Brain pericyte (primary cell): ENCODE measurements at regions not wholly inside any gene's neighbourhood (a gene's known extent, or its start where the extent isn't known, plus 50 kb on each side); places are given as distances from the start of the nearest gene placed in this dataset.
"Not testable (repeated sequence)": the region's sequence is repeated elsewhere in the genome, so short reads cannot be mapped to it uniquely, and the experiment has no call there.

ENCODE experiments used
- DNase-seq: peaks from one replicate; pipeline ENCODE4 v3.0.0-alpha.2; 2012; ENCODE audit warnings: low read depth, low spot score

GRCh38 chr17:71067669-71068407 is 898.5 kb downstream of the KCNJ2 start:
- DNase-seq = no peak

DNA sequence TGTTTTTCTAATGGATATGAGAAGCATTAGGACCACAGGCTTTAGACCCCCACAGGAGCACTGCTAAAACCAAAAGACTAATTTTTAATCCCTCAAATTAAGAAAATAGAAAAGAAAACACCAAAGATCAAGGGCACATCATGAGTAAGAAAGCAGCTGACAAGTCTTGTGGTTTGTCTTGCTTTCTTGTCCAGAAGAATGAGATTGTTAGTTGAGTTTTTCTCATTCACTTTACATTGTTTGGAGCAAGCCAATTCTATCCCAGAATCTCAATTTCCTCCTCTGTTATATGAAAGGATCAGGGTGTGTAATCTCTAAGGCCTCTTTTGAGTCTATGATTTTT is 899.0 kb downstream of the KCNJ2 start:
- no peak for DNase-seq

DNA sequence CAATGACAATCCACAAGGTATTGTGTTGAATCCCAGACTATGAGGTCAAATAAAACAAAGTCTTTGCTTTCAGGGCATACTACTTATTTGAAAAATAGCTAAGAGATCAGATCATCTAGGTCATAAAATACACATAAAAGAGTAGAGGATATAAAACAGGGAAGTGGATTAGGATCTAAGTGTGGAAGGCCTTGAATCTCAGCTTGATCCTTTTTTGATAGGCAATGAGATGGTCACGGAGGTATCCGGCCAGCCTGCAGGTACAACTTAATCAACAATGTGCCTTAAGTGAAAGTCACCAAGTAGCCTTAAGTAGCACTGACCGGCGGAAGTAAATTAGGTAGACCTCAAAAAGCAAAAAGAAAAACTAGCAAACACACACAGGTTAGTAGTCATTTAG is 901.7 kb downstream of the KCNJ2 start:
- no peak for DNase-seq

GRCh38 chr17:71071837-71072236 is 902.5 kb downstream of the KCNJ2 start:
- peak; percentile 86 for DNase-seq

GRCh38 chr17:71080937-71081336 is 911.6 kb downstream of the KCNJ2 start:
- DNase-seq = no peak

GRCh38 chr17:71081666-71082065 is 912.3 kb downstream of the KCNJ2 start:
- DNase-seq = no peak

DNA sequence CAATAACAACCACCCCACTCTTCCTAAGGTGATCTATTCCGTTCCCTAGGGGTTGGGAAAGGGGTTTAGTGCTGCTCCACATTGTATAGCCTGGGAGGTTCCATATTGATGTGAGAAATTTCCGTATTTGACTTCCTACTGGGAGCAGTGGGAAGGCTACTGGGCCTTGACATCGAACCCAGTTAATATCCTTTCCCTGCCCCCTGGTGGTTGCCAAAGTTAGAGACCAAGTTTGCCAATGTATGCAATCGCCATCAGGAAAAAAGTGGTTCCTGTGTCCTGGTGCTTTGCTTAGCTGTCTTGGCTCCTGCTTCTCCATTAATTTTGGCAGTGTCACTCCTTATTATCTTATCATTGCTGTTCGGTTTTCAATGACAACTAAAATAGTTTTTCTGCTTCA is 914.9 kb downstream of the KCNJ2 start:
- no peak for DNase-seq

DNA sequence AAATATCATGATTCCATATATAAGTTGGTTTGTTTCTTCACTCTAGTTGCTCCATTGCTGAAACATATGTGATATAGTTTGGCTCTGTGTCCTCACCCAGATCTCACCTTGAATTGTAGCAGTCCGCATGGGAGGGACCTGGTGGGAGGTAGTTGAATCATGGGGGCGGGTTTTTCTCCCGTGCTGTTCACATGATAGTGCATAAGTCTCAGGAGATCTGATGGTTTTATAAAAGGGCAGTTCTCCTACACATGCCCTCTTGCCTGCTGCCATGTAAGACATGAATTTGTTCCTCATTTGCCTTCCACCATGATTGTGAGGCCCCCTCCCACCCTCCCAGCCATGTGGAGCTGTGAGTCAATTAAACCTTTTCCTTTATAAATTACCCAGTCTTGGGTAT is 915.5 kb downstream of the KCNJ2 start:
- no peak for DNase-seq

DNA sequence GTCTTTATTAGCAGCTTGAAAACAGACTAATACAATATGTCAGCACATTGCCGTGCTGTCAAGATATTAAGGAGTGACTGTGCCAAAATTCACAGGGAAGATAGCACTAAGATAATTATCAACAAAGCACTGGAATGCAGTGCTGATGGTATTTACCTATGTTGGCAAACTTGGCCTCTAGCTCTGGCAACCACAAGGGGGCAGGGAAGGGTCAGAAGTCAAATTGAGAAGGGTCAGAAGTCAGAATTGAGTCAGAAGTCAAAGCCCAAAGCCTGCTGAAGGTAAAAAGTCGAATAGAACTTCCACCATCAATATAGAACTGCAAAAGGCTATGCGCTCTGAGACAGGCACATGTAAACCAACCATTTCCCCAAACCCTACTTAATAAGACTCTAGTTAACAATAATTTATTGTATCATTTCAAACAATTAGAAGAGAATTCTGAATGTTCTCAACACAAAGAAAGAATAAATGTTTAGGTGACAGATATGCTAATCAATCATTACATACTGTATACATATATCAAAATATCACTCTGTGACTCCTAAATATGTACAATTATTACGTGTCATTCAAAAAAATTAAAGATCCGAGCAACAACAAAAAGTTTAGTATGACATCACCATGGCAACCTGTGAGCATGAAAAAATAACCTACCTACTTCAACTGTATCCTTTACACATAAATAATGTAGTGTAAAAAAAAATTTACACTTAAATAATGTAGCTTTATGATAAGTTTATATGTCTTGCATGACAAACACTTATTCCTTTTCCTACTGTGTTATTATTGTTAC is 916.1 kb downstream of the KCNJ2 start:
- no peak for DNase-seq

DNA sequence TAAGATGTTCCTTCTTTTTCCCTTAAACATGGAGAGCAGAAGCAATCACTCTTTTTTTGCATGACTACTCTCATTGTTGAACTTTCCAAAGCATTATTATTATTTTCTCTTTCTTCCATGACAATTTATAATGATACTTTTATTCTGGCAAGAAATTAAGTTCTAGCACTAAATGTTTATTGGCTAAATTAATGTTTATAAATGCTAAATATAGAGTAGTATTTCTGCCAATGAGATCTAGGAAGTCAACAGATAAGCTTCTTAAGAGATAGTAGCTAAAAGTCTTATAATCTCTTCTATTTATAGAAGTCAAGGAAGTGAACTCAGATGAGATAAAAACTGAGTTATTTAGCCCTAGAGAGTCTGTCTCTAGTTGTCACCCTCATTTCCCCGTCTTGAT is 920.1 kb downstream of the KCNJ2 start:
- DNase-seq = no peak

DNA sequence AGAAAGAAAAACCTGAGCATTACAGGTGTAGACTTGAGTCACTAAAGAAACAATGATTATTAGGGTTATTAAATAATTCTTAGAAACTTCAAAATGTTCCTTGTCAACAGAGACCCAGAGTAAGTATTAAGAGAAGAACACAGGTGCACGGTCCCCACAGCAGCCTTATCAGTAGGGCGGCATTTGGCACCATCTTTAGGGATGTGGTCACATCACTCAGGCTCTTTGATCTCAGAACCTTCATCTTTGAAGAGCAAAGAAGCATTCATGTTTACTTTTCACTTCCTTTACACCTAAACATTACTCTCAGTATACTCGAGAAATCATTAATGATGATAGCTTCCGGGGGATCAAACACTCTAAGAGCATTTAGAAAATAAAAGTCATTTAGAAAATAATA is 928.7 kb downstream of the KCNJ2 start:
- no peak for DNase-seq

- no peak for DNase-seq
These were observed 929.8 kb downstream of the KCNJ2 start for GRCh38 chr17:71099003-71099714.

GRCh38 chr17:71102777-71103176 is 933.4 kb downstream of the KCNJ2 start:
- no peak for DNase-seq

- no peak for DNase-seq
These were observed 934.9 kb downstream of the KCNJ2 start for GRCh38 chr17:71104225-71104624.

DNA sequence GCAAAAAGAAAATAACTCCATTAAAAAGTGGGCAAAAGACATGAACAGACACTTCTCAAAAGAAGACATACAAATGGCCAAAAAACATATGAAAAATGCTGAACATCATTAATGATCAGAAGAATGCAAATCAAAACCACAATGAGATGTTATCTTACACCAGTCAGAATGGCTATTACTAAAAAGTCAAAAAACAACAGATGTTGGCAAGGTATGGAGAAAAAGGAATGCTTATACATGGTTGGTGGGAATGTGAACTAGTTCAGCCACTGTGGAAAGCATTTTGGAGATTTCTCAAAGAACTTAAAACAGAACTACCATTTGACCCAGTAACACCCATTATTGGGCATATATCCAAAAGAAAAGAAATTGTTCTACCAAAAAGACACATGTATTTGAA is 936.7 kb downstream of the KCNJ2 start:
- DNase-seq = not testable (repeated sequence)

GRCh38 chr17:71107136-71107535 is 937.8 kb downstream of the KCNJ2 start:
- DNase-seq = no peak

GRCh38 chr17:71109697-71110096 is 940.4 kb downstream of the KCNJ2 start:
- no peak for DNase-seq

- no peak for DNase-seq
These were observed 941.0 kb downstream of the KCNJ2 start for GRCh38 chr17:71110326-71110725.

GRCh38 chr17:71111460-71111859 is 942.1 kb downstream of the KCNJ2 start:
- DNase-seq = no peak

DNA sequence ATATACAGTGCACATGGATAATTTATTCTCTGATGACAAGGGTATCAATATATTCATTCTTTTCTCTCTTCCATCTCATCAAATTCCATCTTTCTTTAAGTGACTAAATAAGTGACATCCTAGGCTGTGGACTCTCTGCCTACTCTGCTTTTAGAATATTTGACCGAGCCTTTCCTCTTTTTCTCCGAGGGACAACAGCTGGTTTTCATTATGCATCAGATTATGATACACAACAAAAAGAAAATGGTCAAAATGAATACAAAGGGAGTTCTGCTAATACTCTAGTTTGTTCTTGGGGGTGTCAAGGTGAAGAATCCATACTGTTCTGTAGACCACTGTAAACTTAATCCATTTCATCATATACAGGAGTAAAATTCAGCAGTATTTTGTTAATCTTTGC is 942.6 kb downstream of the KCNJ2 start:
- no peak for DNase-seq

DNA sequence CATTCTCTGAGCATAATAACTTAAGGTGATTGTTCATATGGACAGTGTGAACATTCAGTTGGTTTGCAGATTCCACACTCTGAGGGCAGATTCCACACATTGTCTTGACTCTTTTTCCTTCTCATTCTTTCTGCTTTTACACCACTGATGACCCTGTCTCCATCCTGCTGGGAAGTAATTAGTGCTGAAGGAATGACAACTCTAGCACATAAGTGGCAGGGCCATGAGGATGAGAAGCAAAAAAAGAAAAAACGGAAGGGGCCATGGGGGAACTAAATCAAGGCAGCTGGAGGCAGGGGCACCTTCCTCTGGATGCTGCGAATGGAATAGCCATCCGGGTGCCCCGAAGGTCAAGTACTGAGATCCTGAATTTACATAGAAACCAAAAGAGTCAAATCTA is 944.0 kb downstream of the KCNJ2 start:
- DNase-seq = no peak

GRCh38 chr17:71114911-71115668 is 945.8 kb downstream of the KCNJ2 start:
- no peak for DNase-seq
